ENCODE measurements at regions not wholly inside any gene's neighbourhood (a gene's known extent, or its start where the extent isn't known, plus 50 kb on each side); places are given as distances from the start of the nearest gene placed in this dataset.

DNA sequence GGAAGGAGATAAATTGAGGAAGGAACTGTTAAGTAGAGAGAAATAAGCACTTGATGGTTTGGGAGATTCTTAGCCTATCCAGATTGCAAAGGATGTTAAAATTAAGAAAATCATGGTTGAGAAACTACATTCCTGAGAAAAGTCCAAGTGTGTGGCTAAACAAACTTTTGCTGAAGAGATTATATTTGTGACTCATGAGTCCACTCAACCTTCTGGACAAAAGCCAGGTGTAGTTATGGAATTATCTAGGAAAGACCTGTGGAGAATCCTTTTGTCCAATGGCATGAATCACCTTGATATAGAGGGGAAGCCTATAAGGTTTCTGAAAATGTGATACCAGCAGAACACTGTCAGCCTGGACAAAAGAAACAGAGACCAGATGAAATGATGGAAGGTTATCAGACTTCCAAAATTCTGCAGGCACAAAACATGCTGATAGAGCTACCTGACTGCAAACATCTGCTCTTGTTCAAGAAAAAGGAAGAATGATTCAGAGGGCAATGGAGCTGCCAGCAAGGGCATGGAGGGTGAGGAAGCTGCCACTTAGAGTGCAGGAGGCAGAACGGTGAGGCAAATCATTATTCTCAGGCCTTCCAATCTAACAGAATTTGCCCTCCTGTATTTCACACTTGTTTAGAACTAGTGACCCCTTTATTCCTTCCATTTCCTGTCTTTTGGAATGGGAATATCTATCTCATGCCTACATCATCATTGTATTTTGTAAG lies 300.6 kb upstream of the PRMT6 start:
- FAIRE-seq (no peak), DNase-seq (ENCODE audit: insufficient read length, low spot score) (no peak)

DNA sequence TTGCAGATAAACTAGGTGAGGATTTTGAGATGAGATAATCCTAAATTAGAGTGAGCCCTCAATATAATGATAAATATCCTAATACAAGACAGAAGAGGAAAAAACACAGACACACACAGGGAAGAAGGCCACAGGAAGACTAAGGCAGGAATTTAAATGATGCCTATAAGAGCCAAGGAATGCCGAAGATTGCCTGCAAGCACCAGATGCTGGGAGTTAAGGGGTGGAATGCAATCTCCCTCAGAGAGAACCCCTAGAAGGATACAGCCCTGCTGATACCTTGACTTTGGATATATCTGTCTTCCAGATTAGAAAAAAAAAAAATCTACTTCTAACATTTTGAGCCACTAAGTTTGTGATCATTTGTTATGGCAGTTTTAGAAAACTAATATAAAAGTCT lies 299.7 kb upstream of the PRMT6 start:
- FAIRE-seq (no peak), DNase-seq (ENCODE audit: insufficient read length, low spot score) (no peak)

DNA sequence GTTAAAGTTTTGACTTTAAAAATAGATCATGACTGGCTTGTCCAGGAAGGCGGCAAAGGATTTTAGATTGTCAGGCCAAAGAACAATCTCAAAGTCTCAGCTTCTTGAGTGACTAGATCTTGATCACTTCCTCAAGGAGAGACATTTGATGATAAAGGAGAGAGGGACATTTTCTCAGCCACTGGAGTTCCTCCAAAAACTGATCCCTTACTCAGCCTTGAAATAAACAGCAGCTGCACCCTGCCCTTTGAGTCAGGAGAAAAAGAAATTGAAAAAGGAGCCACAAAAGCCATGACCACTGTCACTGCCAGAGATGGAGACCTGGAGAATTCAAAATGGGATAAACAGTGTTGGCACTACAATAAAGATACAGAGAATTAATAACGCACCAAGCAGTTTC lies 288.4 kb upstream of the PRMT6 start:
- DNase-seq (ENCODE audit: insufficient read length, low spot score) (no peak), FAIRE-seq (no peak)

DNA sequence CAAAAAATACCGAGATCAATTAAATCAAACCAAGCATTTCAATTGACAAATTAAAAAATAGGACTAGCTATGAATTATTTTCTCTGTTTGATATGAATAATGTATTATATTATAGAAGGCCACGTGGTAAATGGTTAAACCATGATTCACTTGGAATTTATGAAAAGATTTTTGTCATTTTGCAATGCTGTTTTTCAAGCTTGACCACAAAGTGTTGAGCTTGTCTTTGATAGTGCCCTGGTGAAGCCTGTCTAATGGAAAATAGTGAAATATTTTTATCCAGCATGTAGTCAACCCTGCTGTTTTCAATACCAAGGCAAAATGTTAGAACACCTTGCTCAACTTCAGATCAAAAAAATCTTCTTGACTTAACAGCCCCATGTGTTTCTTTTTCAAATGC lies 288.0 kb upstream of the PRMT6 start:
- FAIRE-seq (no peak), DNase-seq (ENCODE audit: insufficient read length, low spot score) (no peak)

DNA sequence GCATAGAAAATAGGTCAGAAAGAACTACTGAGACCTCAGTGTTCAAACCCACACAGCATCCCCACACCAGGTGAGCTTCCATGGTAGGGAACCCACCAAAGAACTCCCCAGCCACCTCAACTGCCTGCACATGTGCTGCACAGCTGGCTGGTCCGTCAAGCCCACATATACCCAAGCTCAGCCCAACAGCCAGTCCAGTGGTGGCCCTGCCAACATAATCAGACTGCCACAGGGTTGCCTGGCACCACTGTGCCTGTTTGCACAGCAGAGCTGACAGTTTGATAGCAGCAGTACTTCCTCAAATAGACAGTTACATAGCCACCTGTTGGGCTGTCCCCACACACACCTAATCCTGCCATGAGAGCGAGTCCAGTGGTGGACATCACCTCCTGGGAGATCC lies 283.3 kb upstream of the PRMT6 start:
- FAIRE-seq (no peak), DNase-seq (ENCODE audit: insufficient read length, low spot score) (no peak)

DNA sequence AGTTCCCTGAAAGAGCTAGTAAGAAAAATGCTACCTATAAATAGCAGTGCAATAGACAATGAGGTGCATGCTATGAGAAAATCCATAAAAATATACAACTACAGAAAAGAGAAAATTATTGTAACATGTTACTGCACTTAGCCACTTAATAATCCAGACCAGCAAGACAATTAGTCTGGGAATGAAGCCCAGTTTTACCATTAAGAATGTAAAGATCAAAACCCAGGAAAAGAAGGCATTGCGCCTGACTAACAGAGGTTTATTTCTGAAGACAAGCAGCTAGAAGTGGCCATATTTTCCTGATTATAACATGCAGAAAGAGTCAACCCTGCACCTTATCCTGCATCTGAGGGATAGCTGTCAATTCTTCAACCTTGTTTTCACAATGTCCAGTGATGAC lies 276.4 kb upstream of the PRMT6 start:
- no peak for DNase-seq (ENCODE audit: insufficient read length, low spot score)
- FAIRE-seq: no peak

DNA sequence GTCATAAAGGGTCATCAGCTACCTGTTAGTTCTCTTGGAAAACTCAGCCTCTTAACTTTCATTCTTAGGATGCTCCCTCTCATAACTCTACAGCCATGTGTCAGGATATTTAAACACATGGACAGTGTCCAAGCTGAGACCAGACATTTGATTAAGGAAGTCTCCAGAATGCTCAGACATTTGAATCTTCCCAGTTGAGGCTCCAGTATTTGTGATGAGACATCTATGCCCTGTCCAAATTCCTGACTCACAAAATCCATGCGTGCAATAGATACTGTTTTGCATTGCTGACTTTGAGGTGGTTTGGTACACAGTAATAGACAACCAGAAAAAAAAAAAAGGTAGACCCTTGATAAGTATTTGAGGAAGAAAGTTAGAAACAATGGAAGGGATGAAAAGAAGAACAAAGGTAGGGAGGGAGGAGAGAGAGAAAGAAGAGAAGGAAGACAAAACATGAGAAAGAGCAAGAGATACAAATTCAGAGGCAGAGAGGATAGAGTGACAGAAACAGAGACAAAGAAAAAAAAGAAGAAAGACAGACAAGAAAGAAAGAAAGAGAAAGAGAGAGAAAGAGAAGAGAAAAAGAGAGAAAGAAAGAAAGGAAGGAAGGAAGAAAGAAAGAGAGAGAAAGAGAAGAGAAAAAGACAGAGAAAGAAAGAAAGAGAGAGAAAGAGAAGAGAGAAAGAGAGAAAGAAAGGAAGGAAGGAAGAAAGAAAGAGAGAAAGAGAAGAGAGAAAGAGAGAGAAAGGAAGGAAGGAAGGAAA lies 275.5 kb upstream of the PRMT6 start:
- no peak for FAIRE-seq
- DNase-seq (ENCODE audit: insufficient read length, low spot score): no peak

DNA sequence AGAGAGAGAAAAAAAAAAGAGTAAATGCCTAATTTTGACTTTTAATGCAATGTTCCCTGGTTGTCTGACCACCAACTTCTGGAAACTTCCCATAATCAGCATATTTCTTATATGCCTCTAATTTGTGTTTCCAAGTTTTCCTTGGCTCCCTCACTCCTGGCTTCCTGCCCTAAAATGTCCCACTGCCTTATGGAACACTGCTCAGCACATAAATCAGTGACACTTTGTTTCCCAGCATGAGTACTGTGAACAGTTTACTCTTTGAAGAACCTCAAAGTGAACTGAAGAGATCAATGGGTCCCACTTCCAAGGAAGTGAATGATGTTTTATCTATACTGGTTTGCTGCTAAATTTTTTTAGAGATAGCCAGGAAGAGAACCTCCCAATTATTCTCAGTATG lies 271.3 kb upstream of the PRMT6 start:
- DNase-seq (ENCODE audit: insufficient read length, low spot score) (no peak), FAIRE-seq (no peak)

DNA sequence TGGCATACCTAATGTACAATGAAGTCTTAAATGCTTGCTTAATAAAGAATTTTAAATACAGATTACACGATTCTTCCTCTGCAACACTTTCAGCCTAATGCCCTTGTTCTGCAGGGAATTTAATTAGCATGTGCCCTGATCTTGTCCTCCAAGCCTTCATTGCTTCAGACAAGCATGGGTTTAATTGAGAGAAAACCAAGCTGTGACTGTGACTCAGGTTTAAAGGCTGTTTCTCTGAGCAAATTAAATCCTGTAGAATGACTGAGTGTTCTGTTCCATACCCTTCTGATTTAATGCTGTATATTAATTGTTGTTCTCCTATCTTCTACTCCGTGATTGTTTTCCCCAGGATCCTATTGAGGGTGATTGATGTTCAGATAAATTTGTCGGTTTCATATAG lies 269.0 kb upstream of the PRMT6 start:
- no peak for FAIRE-seq

DNA sequence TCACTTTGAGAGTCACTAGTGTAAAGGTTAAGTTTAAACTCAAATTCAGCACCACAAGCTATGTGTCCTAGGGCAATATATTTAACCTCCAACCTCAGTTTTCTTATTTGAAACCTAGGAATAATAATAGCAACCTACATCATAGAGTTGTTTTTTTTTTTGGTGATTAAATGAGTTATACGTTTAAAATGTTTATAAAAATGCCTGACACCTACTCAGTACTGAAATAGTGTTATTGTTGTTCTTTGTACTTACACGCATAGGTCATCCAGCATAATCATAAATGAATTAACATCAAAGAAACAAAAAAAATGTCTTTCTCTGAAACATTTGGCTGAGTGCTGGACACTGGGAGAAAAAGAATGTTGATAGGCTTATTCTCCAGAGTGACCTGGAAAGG lies 266.8 kb upstream of the PRMT6 start:
- no peak for FAIRE-seq
- DNase-seq (ENCODE audit: insufficient read length, low spot score): no peak

More for the DNA sequence above, 269.0 kb upstream of the PRMT6 start:
- no peak for DNase-seq (ENCODE audit: insufficient read length, low spot score)

DNA sequence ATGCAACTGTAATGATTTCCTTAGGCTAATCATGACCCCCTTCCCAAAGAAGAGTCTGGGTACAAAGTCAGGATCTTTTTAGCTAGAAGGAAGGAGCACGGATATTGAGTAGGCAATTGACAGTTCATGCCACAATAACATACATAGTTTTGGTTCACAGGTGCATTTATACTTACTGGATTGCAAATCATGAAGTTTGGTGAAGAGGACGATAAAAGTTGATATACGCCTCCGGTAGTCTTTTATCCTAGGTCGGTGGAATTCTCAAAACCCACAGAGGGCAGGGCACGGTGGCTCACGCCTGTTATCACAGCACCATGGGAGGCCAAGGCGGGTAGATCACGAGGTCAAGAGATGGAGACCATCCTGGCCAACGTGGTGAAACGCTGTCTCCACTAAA lies 265.4 kb upstream of the PRMT6 start:
- no peak for FAIRE-seq
- DNase-seq (ENCODE audit: insufficient read length, low spot score): no peak

DNA sequence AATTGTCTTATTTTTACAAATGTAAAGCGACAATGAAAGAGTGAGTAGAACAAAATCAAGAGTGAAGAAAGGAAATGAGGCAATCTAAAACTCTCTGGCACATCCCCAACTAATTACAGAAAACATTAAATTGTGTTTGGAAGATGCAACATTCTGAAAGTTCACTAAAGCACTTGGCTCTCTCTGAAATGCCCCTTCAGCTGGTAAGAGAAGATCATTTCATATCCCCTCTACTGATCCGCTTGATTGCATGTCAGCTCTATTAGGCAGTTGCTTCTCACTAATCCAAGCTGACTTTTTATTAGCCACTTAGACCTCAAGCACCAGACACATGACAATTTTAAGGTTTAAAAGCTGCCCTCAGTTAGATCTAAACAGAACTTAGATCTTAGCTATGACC lies 262.8 kb upstream of the PRMT6 start:
- DNase-seq (ENCODE audit: insufficient read length, low spot score) (no peak), FAIRE-seq (no peak)

DNA sequence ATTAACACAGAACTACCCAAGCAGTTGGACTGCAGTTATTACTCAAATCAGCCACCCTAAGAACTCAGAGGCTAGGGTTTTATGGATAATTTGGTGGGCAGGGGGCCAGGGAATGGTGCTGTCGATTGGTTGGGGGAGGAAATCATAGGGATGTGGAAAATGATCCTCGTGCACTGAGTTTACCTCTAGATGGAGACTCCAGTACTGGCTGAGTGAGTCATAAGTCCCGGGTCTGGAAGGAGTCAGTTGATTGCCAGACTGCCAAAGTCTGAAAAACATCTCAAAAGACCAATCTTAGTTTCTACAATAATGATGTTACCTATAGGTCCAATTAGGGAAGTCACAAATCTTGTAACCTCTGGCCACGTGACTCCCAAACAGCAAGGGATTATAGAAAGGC lies 257.5 kb upstream of the PRMT6 start:
- DNase-seq (ENCODE audit: insufficient read length, low spot score) (no peak), FAIRE-seq (no peak)

DNA sequence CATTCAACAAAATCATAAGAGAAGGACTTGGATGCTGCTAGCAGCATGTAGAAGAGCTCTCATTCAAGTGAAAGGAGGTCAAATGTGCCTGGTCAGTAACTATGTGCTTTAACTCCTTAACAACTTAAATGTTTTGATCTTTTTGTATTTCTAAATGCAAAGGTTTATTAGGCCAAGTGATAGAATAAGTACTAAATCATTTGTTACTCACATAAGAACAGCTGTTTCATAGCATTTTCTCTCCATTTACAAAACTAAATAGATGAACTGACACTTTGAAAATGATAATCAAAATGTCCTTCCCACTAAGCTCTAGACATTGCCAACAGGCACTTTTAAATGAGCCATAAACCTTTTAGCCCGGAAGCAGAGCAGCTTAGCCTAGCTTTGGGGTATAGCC lies 254.3 kb upstream of the PRMT6 start:
- DNase-seq (ENCODE audit: insufficient read length, low spot score) (no peak), FAIRE-seq (no peak)

DNA sequence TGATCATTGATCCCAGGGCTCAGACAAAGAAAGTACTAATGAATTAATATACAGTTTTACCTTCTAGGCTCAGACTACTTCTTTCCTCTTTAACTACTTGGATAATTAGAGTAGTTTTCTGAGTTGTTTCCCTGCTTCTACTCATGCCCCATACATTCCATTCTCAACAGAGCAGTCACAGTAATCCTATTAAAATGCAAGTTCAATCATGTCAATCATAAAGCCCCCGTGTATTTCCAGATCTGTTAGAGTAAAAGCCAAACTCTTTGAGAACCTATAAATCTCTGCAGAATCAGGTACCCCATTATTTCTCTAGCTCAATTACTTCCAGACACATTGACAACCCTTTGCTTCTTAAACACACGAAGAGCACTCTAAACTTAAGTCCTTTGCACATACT lies 242.1 kb upstream of the PRMT6 start:
- DNase-seq (ENCODE audit: insufficient read length, low spot score): no peak
- FAIRE-seq: no peak

DNA sequence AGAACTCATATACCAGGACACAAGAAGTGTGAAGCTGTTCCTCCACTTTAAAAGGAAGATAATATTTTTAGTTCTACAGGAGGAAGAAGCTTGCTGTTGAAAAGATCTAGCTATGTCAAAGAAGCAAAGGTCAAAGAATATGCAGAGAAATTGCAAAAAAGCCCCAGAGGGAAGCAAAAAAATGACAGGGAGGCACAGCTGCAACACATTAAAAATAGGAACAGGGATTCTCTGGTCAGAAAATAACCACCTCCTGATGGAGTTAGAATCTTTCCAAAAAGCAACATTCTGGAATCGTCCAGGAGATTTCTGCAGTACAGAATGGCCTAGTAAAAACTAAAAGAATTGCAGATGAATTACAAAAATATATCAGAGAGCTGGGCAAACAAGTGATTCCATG lies 238.9 kb upstream of the PRMT6 start:
- DNase-seq (ENCODE audit: insufficient read length, low spot score) (no peak), FAIRE-seq (no peak)

DNA sequence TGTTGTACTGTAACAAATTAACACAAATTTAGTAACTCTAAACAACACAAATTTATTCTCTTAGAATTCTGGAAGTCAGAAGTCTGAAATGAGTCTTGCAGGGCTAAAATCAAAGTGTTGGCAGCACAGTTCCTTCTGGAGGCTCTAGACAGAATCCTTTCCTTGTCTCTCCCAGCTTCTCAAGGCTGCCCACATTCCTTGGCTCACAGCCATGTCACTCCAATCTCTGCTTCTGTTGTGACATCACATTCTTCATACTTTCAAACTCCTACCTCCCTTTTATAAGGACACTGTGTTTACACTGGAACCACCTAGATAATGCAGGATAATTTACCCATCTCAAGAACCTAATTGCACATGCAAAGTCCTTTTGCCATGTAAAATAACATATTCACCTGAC lies 225.0 kb upstream of the PRMT6 start:
- DNase-seq (ENCODE audit: insufficient read length, low spot score) (no peak), FAIRE-seq (no peak)

DNA sequence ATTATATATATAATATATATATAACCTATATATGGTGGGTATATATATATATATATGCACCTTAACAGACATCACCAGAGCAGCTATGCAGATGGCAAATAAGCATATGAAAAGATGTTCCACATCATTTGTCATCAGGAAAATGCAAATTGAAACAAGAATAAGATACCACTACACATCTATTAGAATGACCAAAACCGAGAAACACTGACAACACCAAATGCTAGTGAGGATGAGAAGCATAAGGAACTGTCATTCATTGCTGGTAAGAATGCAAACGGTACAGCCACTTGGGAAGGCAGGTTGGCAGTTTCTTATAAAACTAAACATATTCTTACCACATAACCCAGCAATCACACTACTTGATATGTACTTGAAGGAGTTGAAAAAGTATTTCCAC lies 219.8 kb upstream of the PRMT6 start:
- FAIRE-seq (no peak), DNase-seq (ENCODE audit: insufficient read length, low spot score) (no peak)

DNA sequence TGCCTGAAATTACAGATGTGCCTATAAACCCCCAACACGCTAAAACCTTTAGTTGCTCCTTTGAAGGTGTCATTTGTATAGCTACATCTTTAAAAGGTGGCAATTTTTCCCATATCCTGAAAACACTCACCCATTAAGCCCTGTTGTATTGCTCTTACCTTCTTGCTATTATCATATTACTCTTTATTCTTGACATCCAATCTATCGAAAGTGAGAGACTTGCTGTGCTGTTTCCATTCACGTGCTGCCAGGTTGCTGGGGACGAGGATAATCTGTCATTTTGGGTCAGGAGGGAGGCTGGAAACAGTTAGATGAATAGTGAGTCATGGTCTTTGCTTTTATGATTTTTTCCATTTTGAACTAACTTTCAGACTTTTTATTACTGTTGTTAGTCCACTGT lies 213.0 kb upstream of the PRMT6 start:
- FAIRE-seq (no peak), DNase-seq (ENCODE audit: insufficient read length, low spot score) (no peak)

DNA sequence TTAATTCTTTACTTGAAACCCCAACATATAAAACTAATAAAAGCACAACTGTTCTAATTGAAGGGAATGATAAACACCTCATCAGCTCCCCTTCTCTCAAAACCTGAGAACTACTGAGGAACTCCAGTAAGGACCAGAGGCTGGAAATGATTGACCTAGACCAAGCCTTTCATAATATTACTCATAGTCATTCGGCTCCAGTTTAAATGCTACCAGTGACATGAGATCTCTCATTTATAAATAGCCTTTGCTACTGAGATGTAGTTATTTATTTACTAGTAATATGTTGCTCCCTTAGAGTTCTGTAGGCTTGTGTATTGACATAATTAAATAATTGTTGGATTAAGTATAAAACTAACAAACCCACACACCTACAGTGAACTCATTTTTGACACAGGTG lies 209.8 kb upstream of the PRMT6 start:
- FAIRE-seq: peak; percentile 26
- no peak for DNase-seq (ENCODE audit: insufficient read length, low spot score)

DNA sequence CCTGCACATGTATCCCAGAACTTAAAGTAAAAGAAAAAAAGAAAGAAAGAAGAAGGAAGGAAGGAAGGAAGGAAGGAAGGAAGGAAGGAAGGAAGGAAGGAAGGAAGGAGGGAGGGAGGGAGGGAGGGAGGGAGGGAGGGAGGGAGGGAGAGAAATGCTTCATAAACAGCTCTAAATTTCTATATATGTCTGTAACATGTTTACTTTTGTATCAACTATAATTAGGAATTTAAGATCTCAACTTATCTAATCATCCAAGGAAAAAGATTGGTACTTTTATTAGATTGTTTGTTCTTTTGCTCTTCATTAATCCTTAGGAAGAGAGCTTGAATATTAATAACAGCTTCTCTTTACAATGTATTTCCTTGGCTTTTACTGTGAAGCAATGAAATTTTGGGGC lies 195.4 kb upstream of the PRMT6 start:
- DNase-seq (ENCODE audit: insufficient read length, low spot score) (no peak), FAIRE-seq (no peak)

DNA sequence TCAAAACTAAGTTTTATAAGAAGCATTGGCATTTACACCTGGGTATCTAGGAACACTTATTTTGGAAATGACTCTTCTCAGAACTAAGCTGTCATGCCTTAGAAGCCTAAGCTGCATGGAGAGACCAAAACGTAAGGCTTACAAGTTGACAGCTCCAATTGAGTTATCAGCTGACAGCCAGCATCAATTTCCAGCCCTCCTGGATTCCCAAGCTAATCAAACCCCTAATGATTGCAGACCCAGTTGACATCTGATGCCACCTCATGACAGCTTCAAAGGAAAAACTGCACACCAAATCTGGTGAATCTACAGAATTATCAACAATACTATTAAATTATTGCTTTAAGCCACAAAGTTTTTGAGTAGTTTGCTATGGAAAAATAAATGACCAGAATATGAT lies 187.6 kb upstream of the PRMT6 start:
- DNase-seq (ENCODE audit: insufficient read length, low spot score) (no peak), FAIRE-seq (no peak)

DNA sequence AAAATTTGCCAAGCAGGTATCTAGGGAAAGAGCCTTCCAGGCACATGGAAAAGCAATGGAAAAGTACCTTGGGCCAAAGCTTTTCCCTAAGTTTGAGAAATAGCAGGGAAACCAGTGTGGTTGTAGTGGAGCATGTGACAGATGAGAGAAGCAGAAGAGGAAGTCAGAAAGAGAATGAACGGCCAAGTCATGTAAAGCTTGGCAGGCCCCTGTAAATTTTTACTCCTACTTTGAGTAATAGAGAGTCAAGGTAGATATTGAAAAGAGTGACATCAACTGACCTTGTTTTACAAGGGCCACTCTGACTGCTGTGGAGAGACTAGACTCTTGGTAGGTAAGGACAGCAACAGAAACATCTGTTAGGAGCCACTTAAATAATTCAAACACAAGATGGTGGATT lies 180.9 kb upstream of the PRMT6 start:
- DNase-seq (ENCODE audit: insufficient read length, low spot score): no peak
- FAIRE-seq: no peak
